ENCODE measurements at regions not wholly inside any gene's neighbourhood (a gene's known extent, or its start where the extent isn't known, plus 50 kb on each side); places are given as distances from the start of the nearest gene placed in this dataset.
A peak's percentile ranks its signal among the peaks of the same experiment; 100 is the strongest.
"Not testable (repeated sequence)": the region's sequence is repeated elsewhere in the genome, so short reads cannot be mapped to it uniquely, and the experiment has no call there.

DNA sequence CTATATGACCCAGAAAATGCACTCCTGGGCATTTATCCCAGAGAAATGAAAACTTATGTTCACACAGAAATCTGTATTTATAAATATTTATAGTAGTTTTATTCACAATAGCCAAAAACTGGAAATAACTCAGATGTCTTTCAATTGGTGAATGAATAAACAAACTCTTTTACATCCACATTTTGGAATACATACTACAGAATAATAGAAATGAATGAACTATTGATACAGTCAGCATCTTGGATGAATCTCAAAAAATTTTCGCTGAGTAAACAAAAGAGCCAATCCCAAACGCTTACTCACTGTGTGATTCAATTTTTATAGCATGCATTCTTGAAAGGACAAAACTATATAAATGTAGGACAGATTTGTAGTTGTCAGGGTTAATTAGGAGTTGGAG is 75.1 kb upstream of the HTR2C start:
- FAIRE-seq, result no peak
- H3K4me3 ChIP-seq (ENCODE audit: low read length in 3 of 3), result no peak overlapping the region
- H3K9ac ChIP-seq (ENCODE audit: low read length in 3 of 3), result no peak overlapping the region
- no peaks in the 10 kb centered on the region for H3K9me3 ChIP-seq (ENCODE audit: control insufficient read depth in 2 of 3, insufficient read depth in 1 of 3, low read length in 3 of 3)
- no peaks in the 10 kb centered on the region for H3K36me3 ChIP-seq (ENCODE audit: control insufficient read depth in 2 of 3, insufficient read depth in 3 of 3, low read length in 3 of 3)
- no peaks in the 10 kb centered on the region for H3K4me1 ChIP-seq (ENCODE audit: control insufficient read depth in 2 of 3, insufficient read depth in 2 of 3, low read depth in 1 of 3, low read length in 3 of 3)
- no peak overlapping the region for H3K27ac ChIP-seq (ENCODE audit: low read depth in 2 of 2, low read length in 2 of 2)
- intact Hi-C loops (cut with DNase I), result no loop called here
- no peaks in the 10 kb centered on the region for H3K27me3 ChIP-seq (ENCODE audit: control insufficient read depth, insufficient read depth, low read length)
- TF ChIP-seq, protein P1, sequence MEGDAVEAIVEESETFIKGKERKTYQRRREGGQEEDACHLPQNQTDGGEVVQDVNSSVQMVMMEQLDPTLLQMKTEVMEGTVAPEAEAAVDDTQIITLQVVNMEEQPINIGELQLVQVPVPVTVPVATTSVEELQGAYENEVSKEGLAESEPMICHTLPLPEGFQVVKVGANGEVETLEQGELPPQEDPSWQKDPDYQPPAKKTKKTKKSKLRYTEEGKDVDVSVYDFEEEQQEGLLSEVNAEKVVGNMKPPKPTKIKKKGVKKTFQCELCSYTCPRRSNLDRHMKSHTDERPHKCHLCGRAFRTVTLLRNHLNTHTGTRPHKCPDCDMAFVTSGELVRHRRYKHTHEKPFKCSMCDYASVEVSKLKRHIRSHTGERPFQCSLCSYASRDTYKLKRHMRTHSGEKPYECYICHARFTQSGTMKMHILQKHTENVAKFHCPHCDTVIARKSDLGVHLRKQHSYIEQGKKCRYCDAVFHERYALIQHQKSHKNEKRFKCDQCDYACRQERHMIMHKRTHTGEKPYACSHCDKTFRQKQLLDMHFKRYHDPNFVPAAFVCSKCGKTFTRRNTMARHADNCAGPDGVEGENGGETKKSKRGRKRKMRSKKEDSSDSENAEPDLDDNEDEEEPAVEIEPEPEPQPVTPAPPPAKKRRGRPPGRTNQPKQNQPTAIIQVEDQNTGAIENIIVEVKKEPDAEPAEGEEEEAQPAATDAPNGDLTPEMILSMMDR (IDR thresholded peaks at IDR 0.05; ENCODE audit: borderline replicate concordance, extremely low read depth, insufficient read depth), result no peak
- no peak for DNase-seq

GRCh38 chrX:114519524-114519923 is 64.4 kb upstream of the HTR2C start:
- no peaks in the 10 kb centered on the region for H3K9me3 ChIP-seq (ENCODE audit: control insufficient read depth in 2 of 3, insufficient read depth in 1 of 3, low read length in 3 of 3)

GRCh38 chrX:114520701-114521100 is 63.2 kb upstream of the HTR2C start:
- FAIRE-seq; H3K27me3 ChIP-seq (ENCODE audit: control insufficient read depth, insufficient read depth, low read length); H3K9me3 ChIP-seq (ENCODE audit: control insufficient read depth in 2 of 3, insufficient read depth in 1 of 3, low read length in 3 of 3); intact Hi-C loops (cut with DNase I); DNase-seq; H3K4me3 ChIP-seq (ENCODE audit: low read length in 3 of 3); H3K4me1 ChIP-seq (ENCODE audit: control insufficient read depth in 2 of 3, insufficient read depth in 2 of 3, low read depth in 1 of 3, low read length in 3 of 3); H3K36me3 ChIP-seq (ENCODE audit: control insufficient read depth in 2 of 3, insufficient read depth in 3 of 3, low read length in 3 of 3); H3K9ac ChIP-seq (ENCODE audit: low read length in 3 of 3); H3K27ac ChIP-seq (ENCODE audit: low read depth in 2 of 2, low read length in 2 of 2): not testable (repeated sequence)

More at GRCh38 chrX:114519524-114519923, 64.4 kb upstream of the HTR2C start:
- no peaks in the 10 kb centered on the region for H3K36me3 ChIP-seq (ENCODE audit: control insufficient read depth in 2 of 3, insufficient read depth in 3 of 3, low read length in 3 of 3)
- no peak for FAIRE-seq
- no peaks in the 10 kb centered on the region for H3K27me3 ChIP-seq (ENCODE audit: control insufficient read depth, insufficient read depth, low read length)
- no peak overlapping the region for H3K9ac ChIP-seq (ENCODE audit: low read length in 3 of 3)
- no peak for DNase-seq
- no peak overlapping the region for H3K27ac ChIP-seq (ENCODE audit: low read depth in 2 of 2, low read length in 2 of 2)
- intact Hi-C loops (cut with DNase I), result no loop called here
- H3K4me1 ChIP-seq (ENCODE audit: control insufficient read depth in 2 of 3, insufficient read depth in 2 of 3, low read depth in 1 of 3, low read length in 3 of 3), result no peaks in the 10 kb centered on the region
- H3K4me3 ChIP-seq (ENCODE audit: low read length in 3 of 3), result no peak overlapping the region
- TF ChIP-seq, protein P1 (IDR thresholded peaks at IDR 0.05; ENCODE audit: borderline replicate concordance, extremely low read depth, insufficient read depth), result no peak

- FAIRE-seq, result no peak
- TF ChIP-seq, protein P1 (IDR thresholded peaks at IDR 0.05; ENCODE audit: borderline replicate concordance, extremely low read depth, insufficient read depth), result no peak
Measured at GRCh38 chrX:114532111-114532805, 51.6 kb upstream of the HTR2C start.

More at GRCh38 chrX:114532111-114532805, 51.6 kb upstream of the HTR2C start:
- H3K27ac ChIP-seq (ENCODE audit: low read depth in 2 of 2, low read length in 2 of 2), result no peak overlapping the region
- peak in 1 of 5 donors; percentile 4 for DNase-seq
- no peak overlapping the region for H3K4me3 ChIP-seq (ENCODE audit: low read length in 3 of 3)
- H3K27me3 ChIP-seq (ENCODE audit: control insufficient read depth, insufficient read depth, low read length), result no peaks in the 10 kb centered on the region
- H3K9ac ChIP-seq (ENCODE audit: low read length in 3 of 3), result no peak overlapping the region
- H3K9me3 ChIP-seq (ENCODE audit: control insufficient read depth in 2 of 3, insufficient read depth in 1 of 3, low read length in 3 of 3), result no peaks in the 10 kb centered on the region
- intact Hi-C loops (cut with DNase I), result no loop called here
- no peaks in the 10 kb centered on the region for H3K4me1 ChIP-seq (ENCODE audit: control insufficient read depth in 2 of 3, insufficient read depth in 2 of 3, low read depth in 1 of 3, low read length in 3 of 3)
- H3K36me3 ChIP-seq (ENCODE audit: control insufficient read depth in 2 of 3, insufficient read depth in 3 of 3, low read length in 3 of 3), result no peaks in the 10 kb centered on the region
